ENCODE measurements at regions not wholly inside any gene's neighbourhood (a gene's known extent, or its start where the extent isn't known, plus 50 kb on each side); places are given as distances from the start of the nearest gene placed in this dataset.

- POLR2A ChIA-PET = no interaction called here
- intact Hi-C loops (cut with micrococcal nuclease) = no loop called here
These were observed 312.1 kb upstream of the TUSC1 start for GRCh38 chr9:25990376-25990775.

GRCh38 chr9:25975667-25976066 is 297.4 kb upstream of the TUSC1 start:
- Mint-ChIP-seq H3K36me3 (ENCODE audit: insufficient read depth, unreplicated experiment) (no peaks in the 10 kb centered on the region), H3K27me3 (ENCODE audit: insufficient read depth, unreplicated experiment) (no peaks in the 10 kb centered on the region), H3K9me3 (ENCODE audit: unreplicated experiment) (peaks cover 8% of the 10 kb centered on the region), H3K27ac (ENCODE audit: low read depth, unreplicated experiment) (no peak overlapping the region), H3K4me3 (ENCODE audit: unreplicated experiment) (no peak overlapping the region), H3K4me1 (ENCODE audit: insufficient read depth, unreplicated experiment) (no peaks in the 10 kb centered on the region)
- no TSS peak for BruUV-seq (replicated peaks)
- ChIA-PET POLR2A (no interaction called here), CTCF (interaction anchor here (0.6 kb wide), 1 partner anchor 542 kb away, joined by 3 read pairs; no protein-coding TSS in a partner anchor)
- intact Hi-C loops (cut with micrococcal nuclease) = no loop called here
- DNase-seq (ENCODE audit: unreplicated experiment) = no peak
- TF ChIP-seq CTCF (IDR thresholded peaks at IDR 0.05; ENCODE audit: unreplicated experiment) = no peak

More at GRCh38 chr9:25990376-25990775, 312.1 kb upstream of the TUSC1 start:
- no TSS peak for BruUV-seq (replicated peaks)
- H3K4me3 Mint-ChIP-seq (ENCODE audit: unreplicated experiment) = no peak overlapping the region
- no peaks in the 10 kb centered on the region for H3K4me1 Mint-ChIP-seq (ENCODE audit: insufficient read depth, unreplicated experiment)
- no peak for TF ChIP-seq CTCF (IDR thresholded peaks at IDR 0.05; ENCODE audit: unreplicated experiment)
- no peaks in the 10 kb centered on the region for H3K36me3 Mint-ChIP-seq (ENCODE audit: insufficient read depth, unreplicated experiment)
- H3K9me3 Mint-ChIP-seq (ENCODE audit: unreplicated experiment) = peaks cover 20% of the 10 kb centered on the region
- H3K27me3 Mint-ChIP-seq (ENCODE audit: insufficient read depth, unreplicated experiment) = no peaks in the 10 kb centered on the region
- H3K27ac Mint-ChIP-seq (ENCODE audit: low read depth, unreplicated experiment) = no peak overlapping the region
- no peak for DNase-seq (ENCODE audit: unreplicated experiment)
- CTCF ChIA-PET = no interaction called here

GRCh38 chr9:25964239-25964638 is 286.0 kb upstream of the TUSC1 start:
- CTCF ChIA-PET = interaction anchor here (0.6 to 2.7 kb wide), 12 partner anchors 10 to 906 kb away, joined by 3 to 45 read pairs (median 3); no protein-coding TSS in a partner anchor
- peaks cover 13% of the 10 kb centered on the region for H3K9me3 Mint-ChIP-seq (ENCODE audit: unreplicated experiment)

GRCh38 chr9:25960178-25960577 is 281.9 kb upstream of the TUSC1 start:
- BruUV-seq (replicated peaks) = no TSS peak
- intact Hi-C loops (cut with micrococcal nuclease) = loop anchor here (10.0 kb wide), 1 partner anchor 905 kb away; no protein-coding TSS in a partner anchor
- ChIA-PET CTCF (interaction anchor here (0.6 to 0.9 kb wide), 2 partner anchors 366 to 646 kb away, joined by 3 to 5 read pairs; no protein-coding TSS in a partner anchor), POLR2A (no interaction called here)
- H3K27ac Mint-ChIP-seq (ENCODE audit: low read depth, unreplicated experiment) = no peak overlapping the region
- no peak for DNase-seq (ENCODE audit: unreplicated experiment)
- no peaks in the 10 kb centered on the region for H3K27me3 Mint-ChIP-seq (ENCODE audit: insufficient read depth, unreplicated experiment)
- no peaks in the 10 kb centered on the region for H3K4me1 Mint-ChIP-seq (ENCODE audit: insufficient read depth, unreplicated experiment)
- H3K9me3 Mint-ChIP-seq (ENCODE audit: unreplicated experiment) = peaks cover 20% of the 10 kb centered on the region
- H3K4me3 Mint-ChIP-seq (ENCODE audit: unreplicated experiment) = no peak overlapping the region
- TF ChIP-seq CTCF (IDR thresholded peaks at IDR 0.05; ENCODE audit: unreplicated experiment) = no peak
- H3K36me3 Mint-ChIP-seq (ENCODE audit: insufficient read depth, unreplicated experiment) = no peaks in the 10 kb centered on the region

More at GRCh38 chr9:25964239-25964638, 286.0 kb upstream of the TUSC1 start:
- BruUV-seq (replicated peaks) = no TSS peak
- peak; percentile 84 for DNase-seq (ENCODE audit: unreplicated experiment)
- Mint-ChIP-seq H3K4me1 (ENCODE audit: insufficient read depth, unreplicated experiment) (no peaks in the 10 kb centered on the region), H3K36me3 (ENCODE audit: insufficient read depth, unreplicated experiment) (no peaks in the 10 kb centered on the region), H3K4me3 (ENCODE audit: unreplicated experiment) (no peak overlapping the region), H3K27me3 (ENCODE audit: insufficient read depth, unreplicated experiment) (no peaks in the 10 kb centered on the region), H3K27ac (ENCODE audit: low read depth, unreplicated experiment) (no peak overlapping the region)
- intact Hi-C loops (cut with micrococcal nuclease) = loop anchor here (1.0 to 10.0 kb wide), 3 partner anchors 362 to 901 kb away; no protein-coding TSS in a partner anchor
- POLR2A ChIA-PET = no interaction called here
- TF ChIP-seq CTCF (IDR thresholded peaks at IDR 0.05; ENCODE audit: unreplicated experiment) = peak; percentile 52

Data from MCF 10A (cell line).